T-helper 1 cell treated with Interleukin-12 subunit alpha and Interleukin-12 subunit beta and Interleukin-4 antibody, amounts not matched to agents 30 μg/mL and 1 μg/mL, for 36 hours (primary cell): ENCODE measurements at regions not wholly inside any gene's neighbourhood (a gene's known extent, or its start where the extent isn't known, plus 50 kb on each side); places are given as distances from the start of the nearest gene placed in this dataset.

Source experiments
- H3K27ac Mint-ChIP-seq: one replicate; pipeline ENCODE4 v1.8.0; 2021; ENCODE audit warnings: mild to moderate bottlenecking, mixed read lengths
- H3K27me3 Mint-ChIP-seq: one replicate; pipeline ENCODE4 v1.8.0; 2021; ENCODE audit warnings: low read depth, mixed read lengths
- H3K36me3 Mint-ChIP-seq: one replicate; pipeline ENCODE4 v1.8.0; 2021; ENCODE audit warnings: low read depth, mixed read lengths
- H3K4me1 Mint-ChIP-seq: one replicate; pipeline ENCODE4 v1.8.0; 2021; ENCODE audit warnings: low read depth, mixed read lengths
- H3K4me3 Mint-ChIP-seq: one replicate; pipeline ENCODE4 v1.8.0; 2021; ENCODE audit warnings: mild to moderate bottlenecking, moderate library complexity, mixed read lengths
- H3K9me3 Mint-ChIP-seq: one replicate; pipeline ENCODE4 v1.8.0; 2021; ENCODE audit warnings: mixed read lengths

DNA sequence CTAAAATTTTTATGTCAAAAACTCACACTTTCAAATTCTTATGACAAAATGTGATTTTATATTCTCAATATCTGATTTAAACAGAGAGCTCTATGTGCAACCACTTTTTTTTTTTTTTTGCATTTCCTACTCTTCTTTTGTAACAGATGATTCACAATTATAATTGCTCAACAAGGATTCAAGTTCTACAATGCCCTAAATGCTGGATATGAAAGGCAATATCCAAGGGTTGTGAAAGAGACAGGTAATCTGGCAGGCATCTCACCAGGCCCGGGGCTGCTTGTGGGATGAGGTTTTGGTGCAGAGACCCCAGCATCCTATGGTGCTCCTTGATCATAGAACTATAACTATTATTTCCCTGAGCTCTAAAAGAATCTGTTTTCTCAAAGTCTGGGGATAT, 363.6 kb upstream of the NBEA start:
- Mint-ChIP-seq H3K36me3 (no peaks in the 10 kb centered on the region), H3K4me1 (no peaks in the 10 kb centered on the region), H3K4me3 (no peak overlapping the region), H3K9me3 (peaks cover 6% of the 10 kb centered on the region), H3K27me3 (no peaks in the 10 kb centered on the region), H3K27ac (no peak overlapping the region)

DNA sequence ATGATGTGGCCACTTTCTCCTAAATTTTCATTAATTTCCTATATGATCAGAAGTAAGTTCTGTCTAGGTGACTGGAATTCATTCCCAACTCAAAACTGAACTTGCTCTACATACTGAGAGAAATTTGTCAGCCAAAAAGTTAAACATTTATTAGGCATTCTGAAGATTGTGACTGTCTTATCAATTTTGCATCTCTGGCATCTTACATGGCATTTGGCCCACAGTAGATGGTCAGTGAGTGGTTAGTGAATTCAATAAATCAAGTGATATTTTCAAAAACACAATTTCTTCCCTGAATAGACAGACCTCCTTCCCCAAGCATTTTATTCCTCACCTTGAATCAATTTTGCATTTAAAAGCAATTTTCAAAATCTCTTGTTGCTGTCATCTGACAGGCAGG, 363.2 kb upstream of the NBEA start:
- H3K36me3 Mint-ChIP-seq = no peaks in the 10 kb centered on the region
- H3K27ac Mint-ChIP-seq = no peak overlapping the region
- H3K4me3 Mint-ChIP-seq = no peak overlapping the region
- H3K9me3 Mint-ChIP-seq = peaks cover 6% of the 10 kb centered on the region
- H3K4me1 Mint-ChIP-seq = no peaks in the 10 kb centered on the region
- H3K27me3 Mint-ChIP-seq = no peaks in the 10 kb centered on the region

DNA sequence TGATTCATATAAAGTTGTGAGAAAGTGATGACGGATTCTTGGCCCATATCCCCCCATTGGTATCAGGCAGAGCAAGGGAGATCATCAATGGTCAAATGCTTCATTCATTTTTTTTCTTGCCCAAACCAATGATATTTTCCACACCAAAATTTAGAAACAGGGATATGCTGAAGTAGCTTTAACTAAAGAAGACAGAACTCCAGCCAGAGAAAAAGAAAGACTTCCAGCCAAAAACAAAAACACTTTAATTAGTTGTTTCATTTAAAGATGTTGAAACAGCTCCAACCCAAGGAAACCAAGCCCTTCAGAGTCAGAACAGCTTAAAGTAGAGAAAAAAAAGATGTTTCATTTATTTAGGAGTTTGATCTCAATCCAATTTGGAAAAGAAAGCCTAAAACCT, 358.9 kb upstream of the NBEA start:
- no peaks in the 10 kb centered on the region for H3K27me3 Mint-ChIP-seq
- no peak overlapping the region for H3K27ac Mint-ChIP-seq
- no peaks in the 10 kb centered on the region for H3K4me1 Mint-ChIP-seq
- H3K9me3 Mint-ChIP-seq = no peaks in the 10 kb centered on the region
- H3K36me3 Mint-ChIP-seq = no peaks in the 10 kb centered on the region
- no peak overlapping the region for H3K4me3 Mint-ChIP-seq

DNA sequence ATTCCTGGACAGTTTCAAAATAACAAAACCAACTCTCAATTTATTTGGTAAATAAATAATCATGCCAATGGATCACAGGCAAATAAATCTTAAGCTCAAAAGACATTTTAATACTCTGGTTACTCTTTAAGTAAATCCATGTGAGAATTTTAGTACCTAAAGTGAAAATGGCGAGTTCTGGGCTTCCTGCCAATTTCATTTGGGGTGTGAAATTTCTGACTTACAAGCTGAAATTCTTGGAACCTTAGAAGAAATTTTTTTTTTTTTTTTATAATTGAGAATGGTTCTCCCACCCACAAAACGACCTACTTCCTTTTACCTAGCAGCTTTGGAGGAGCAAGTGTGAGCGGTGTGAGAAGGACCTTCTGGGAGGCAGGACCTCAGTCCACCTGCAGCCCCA, 354.5 kb upstream of the NBEA start:
- no peaks in the 10 kb centered on the region for H3K4me1 Mint-ChIP-seq
- no peak overlapping the region for H3K4me3 Mint-ChIP-seq
- H3K9me3 Mint-ChIP-seq = no peaks in the 10 kb centered on the region
- H3K27ac Mint-ChIP-seq = no peak overlapping the region
- H3K27me3 Mint-ChIP-seq = no peaks in the 10 kb centered on the region
- no peaks in the 10 kb centered on the region for H3K36me3 Mint-ChIP-seq

DNA sequence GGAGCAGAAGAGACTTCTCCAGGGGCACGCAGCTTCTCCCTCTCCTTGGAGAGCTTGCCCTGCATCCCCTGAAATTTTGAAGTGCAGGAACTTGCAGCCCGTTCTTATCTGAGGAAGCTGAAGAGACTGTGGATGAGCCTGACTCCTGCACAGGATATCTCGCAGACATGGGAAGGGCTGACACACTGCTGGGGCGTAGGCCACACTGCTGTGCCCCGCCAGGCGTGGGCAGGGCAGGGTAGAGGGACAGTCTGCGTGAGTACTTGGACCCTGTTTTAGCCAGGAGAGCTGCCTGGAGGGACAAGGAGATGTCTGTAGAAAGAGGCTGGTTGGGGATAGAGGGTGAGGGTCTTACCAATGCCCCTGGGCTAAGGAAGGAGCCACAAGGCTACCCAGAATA, 353.7 kb upstream of the NBEA start:
- Mint-ChIP-seq H3K4me3 (no peak overlapping the region), H3K4me1 (no peaks in the 10 kb centered on the region), H3K27ac (no peak overlapping the region), H3K27me3 (no peaks in the 10 kb centered on the region), H3K9me3 (no peaks in the 10 kb centered on the region), H3K36me3 (no peaks in the 10 kb centered on the region)

DNA sequence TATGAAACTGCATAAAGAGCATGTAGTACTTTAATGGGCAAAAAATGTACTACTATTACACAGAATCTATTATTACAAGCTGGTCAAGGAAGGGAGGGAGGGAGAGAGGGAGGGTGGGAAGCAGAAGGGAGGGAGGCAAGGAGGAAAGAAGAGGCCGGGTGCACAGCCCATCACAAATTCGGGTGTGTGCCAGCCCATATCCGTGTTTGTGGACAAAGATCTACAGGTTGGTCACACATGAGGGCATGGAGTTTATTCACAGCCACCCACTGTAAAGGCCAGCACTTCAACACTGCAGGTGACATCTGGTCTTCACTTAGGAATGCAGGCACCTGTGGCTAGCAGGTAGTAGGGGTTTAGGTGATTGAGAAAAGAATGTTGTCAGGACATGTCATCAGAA, 352.5 kb upstream of the NBEA start:
- no peaks in the 10 kb centered on the region for H3K36me3 Mint-ChIP-seq
- H3K27me3 Mint-ChIP-seq = no peaks in the 10 kb centered on the region
- no peak overlapping the region for H3K27ac Mint-ChIP-seq
- no peak overlapping the region for H3K4me3 Mint-ChIP-seq
- no peaks in the 10 kb centered on the region for H3K9me3 Mint-ChIP-seq
- no peaks in the 10 kb centered on the region for H3K4me1 Mint-ChIP-seq

DNA sequence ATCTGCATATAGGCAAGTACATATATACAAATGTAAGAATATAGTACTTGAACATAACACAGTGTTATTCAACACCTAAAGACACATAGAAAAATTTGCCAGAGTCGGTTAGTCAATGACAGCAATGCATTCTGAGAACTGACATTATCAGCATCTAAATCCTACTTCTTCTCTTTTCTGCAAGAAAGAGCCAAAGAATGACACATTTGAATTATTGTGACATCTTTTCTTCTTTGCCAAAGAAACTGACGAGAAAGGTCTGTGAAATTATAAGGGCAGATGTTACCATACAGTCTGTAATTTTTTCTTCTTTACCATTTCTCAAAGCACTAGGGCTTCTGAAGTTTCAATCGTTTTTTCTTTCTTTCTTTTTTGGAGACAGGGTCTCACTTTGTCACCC, 350.9 kb upstream of the NBEA start:
- no peak overlapping the region for H3K27ac Mint-ChIP-seq
- H3K4me3 Mint-ChIP-seq = no peak overlapping the region
- no peaks in the 10 kb centered on the region for H3K4me1 Mint-ChIP-seq
- H3K9me3 Mint-ChIP-seq = peaks cover 5% of the 10 kb centered on the region
- no peaks in the 10 kb centered on the region for H3K27me3 Mint-ChIP-seq
- H3K36me3 Mint-ChIP-seq = no peaks in the 10 kb centered on the region

DNA sequence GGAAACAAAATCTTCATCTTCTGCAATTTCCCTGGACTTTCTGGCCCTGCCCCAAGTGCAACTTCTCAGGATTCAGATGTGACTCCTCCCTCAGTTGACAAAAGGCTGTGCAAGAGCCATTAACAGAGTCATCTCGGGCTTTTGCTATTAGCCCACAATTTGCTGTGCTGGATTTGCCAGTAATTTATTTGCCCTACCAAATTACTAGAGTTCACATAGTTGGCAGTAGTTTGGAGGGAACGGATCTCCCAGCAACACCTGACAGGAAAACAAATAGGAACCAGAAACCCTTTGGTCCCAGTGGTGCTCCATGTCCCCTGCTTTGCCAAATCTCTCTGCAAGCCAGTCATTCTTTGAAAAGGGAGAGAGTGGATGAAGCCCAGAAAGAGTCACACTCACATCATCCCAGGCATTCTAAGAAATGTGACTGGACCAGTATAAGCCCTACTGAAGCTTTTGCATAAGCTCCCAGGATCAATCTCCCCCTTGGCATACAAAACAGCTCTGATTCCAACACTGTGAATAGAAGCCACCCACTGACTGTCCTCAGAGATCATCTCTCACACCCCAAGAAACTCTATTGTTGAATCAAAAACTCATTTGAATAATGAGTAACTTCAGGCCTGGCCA, 350.1 kb upstream of the NBEA start:
- Mint-ChIP-seq H3K27me3 (no peaks in the 10 kb centered on the region), H3K4me3 (no peak overlapping the region), H3K36me3 (no peaks in the 10 kb centered on the region), H3K4me1 (no peaks in the 10 kb centered on the region), H3K27ac (no peak overlapping the region), H3K9me3 (peaks cover 5% of the 10 kb centered on the region)

DNA sequence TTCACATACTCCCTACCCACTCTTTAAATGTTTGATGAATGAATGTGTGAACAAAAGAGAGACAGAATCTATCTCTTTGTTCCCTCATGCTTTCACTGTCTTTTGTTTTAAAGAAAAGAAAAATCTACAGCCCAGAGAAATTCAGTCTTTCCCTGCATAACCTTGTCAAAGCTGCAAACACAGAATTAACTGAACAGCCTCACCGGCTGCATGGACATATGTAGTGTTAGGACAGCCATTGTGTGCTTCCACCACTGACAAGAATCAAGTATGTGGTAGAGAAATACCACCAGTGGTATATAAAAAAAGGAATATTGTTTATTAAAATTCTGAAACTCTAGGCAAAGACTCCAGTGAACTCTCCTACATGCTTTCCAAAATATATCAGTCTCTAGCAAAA, 348.4 kb upstream of the NBEA start:
- no peaks in the 10 kb centered on the region for H3K36me3 Mint-ChIP-seq
- H3K9me3 Mint-ChIP-seq = peaks cover 5% of the 10 kb centered on the region
- H3K27ac Mint-ChIP-seq = no peak overlapping the region
- no peak overlapping the region for H3K4me3 Mint-ChIP-seq
- H3K4me1 Mint-ChIP-seq = no peaks in the 10 kb centered on the region
- no peaks in the 10 kb centered on the region for H3K27me3 Mint-ChIP-seq

DNA sequence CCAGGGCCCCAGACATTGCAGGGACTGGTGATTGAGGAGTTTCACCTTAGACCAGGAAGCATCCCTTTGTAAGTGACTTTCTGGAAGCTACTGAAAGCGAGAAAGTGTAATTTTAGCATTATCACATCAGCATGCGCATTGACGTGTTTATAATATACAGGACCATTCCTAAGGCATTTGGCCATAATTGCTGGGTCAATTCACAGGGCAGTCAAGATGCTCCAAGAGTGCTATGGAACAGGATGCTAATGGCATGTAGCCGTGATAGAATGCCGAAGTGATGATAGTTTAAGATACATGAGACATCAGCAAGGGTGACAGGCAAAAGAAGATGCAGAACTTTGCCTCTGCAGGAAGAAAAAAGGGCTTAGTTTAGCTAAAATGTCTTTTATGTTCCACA, 347.6 kb upstream of the NBEA start:
- no peaks in the 10 kb centered on the region for H3K36me3 Mint-ChIP-seq
- no peaks in the 10 kb centered on the region for H3K4me1 Mint-ChIP-seq
- no peaks in the 10 kb centered on the region for H3K27me3 Mint-ChIP-seq
- H3K4me3 Mint-ChIP-seq = no peak overlapping the region
- no peak overlapping the region for H3K27ac Mint-ChIP-seq
- H3K9me3 Mint-ChIP-seq = peaks cover 5% of the 10 kb centered on the region

DNA sequence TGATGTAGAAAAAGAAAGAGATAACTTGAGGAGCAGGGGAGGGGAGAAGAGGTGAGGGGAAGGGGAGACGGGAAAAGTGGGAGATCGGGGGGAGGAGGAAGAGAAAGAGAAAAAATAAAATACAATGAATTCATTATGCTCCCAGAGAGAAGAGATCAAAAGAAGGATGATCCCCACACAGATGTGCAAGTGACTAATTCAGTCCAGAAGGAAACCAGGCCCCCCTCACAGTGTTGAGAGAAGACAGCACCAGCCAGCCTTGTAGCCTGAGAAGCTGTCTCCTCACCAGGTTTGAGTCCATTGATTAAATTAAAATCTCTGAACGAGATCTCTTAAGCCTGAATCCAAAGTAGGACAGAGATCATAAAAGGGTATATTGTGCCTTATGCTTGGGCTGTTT, 333.7 kb upstream of the NBEA start:
- H3K36me3 Mint-ChIP-seq = no peaks in the 10 kb centered on the region
- no peaks in the 10 kb centered on the region for H3K27me3 Mint-ChIP-seq
- H3K27ac Mint-ChIP-seq = no peak overlapping the region
- H3K4me1 Mint-ChIP-seq = no peaks in the 10 kb centered on the region
- peaks cover 13% of the 10 kb centered on the region for H3K9me3 Mint-ChIP-seq
- no peak overlapping the region for H3K4me3 Mint-ChIP-seq

DNA sequence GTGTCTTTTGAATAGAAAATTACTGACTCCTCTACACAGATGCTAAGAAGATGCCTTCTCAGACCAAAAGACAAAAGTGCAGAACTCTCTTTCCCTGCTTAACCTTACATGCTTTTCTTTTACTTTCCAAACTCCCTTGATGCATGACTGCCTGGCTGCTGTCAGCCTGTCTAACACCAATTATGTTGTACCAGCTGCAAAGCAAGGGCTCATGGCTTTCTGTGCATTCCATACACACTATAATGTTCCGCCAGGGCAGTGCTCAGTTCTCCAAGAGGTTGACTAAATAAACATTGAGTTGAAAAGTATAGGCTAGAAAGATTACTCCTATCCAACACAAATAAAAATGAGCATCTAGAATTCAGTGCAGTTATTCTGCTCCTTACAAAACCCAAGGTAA, 330.4 kb upstream of the NBEA start:
- Mint-ChIP-seq H3K36me3 (no peaks in the 10 kb centered on the region), H3K4me3 (no peak overlapping the region), H3K9me3 (peaks cover 13% of the 10 kb centered on the region), H3K27me3 (no peaks in the 10 kb centered on the region), H3K27ac (no peak overlapping the region), H3K4me1 (no peaks in the 10 kb centered on the region)

DNA sequence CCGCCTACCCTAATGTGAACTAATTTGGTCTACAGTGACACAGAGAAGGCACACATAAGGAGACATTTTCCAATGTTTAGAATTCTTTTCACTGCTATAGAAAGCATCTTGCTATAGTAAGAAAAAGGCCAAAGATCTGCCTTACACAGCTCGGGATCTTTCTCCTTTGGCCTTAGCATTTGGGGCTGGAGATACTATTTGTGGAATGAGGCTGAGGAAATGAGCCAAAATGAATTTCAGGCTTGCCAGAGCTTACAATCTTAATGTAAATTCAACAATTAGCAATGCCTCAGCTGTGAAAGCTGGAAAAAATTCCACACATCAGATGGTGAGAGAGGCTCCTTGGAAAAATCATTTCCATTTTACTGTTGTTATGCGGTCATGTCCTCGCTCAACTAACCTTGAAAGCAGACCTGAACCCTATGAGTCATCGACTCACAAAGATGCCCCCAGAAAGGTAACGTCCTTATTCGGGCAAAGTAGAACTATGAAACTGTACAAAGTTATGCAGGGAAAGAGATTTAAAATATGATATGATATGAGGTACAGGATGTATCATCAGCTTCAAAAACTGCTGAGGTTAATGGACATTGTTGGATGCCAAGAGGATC, 324.5 kb upstream of the NBEA start:
- no peak overlapping the region for H3K4me3 Mint-ChIP-seq
- H3K9me3 Mint-ChIP-seq = peaks cover 13% of the 10 kb centered on the region
- no peak overlapping the region for H3K27ac Mint-ChIP-seq
- H3K36me3 Mint-ChIP-seq = no peaks in the 10 kb centered on the region
- H3K27me3 Mint-ChIP-seq = no peaks in the 10 kb centered on the region
- H3K4me1 Mint-ChIP-seq = no peaks in the 10 kb centered on the region

DNA sequence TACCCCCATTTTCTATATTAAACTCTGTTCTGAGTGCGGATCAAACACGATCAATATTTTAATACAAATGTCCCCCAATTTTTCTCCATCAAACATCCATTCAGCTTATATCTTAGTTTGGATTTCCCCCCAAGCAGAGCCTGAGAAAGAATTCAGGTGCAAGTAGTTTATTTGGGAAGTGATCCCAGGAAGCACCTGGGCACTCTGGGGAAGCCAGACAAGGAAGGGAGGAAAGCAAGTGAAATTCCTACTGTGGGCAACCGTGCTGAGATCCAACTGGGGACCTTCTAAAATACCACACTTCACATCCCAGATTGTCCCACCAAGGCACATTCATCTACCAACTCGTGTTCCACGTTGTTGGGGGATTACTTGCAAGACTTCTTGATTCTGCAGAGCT, 323.4 kb upstream of the NBEA start:
- no peaks in the 10 kb centered on the region for H3K4me1 Mint-ChIP-seq
- no peaks in the 10 kb centered on the region for H3K36me3 Mint-ChIP-seq
- H3K27me3 Mint-ChIP-seq = no peaks in the 10 kb centered on the region
- H3K9me3 Mint-ChIP-seq = peaks cover 11% of the 10 kb centered on the region
- no peak overlapping the region for H3K4me3 Mint-ChIP-seq
- no peak overlapping the region for H3K27ac Mint-ChIP-seq

DNA sequence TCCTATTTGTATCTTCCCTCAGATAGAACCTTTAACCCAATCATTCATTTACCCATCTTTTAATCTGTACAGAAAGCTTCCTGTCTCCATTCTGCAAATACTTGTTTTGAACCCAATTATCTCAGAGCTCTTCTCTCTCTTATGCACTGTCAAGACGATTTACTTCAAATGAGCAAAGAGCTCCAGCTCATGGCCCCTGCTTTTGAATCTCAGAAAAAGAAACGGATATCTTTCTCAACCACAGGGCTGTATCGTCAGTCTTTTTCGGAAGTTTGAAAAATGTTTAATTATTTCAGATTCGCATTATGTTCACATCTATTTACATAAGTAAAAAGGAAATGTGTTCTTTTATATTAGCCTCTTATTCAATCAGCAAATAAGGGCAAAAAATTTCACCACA, 322.7 kb upstream of the NBEA start:
- no peaks in the 10 kb centered on the region for H3K4me1 Mint-ChIP-seq
- no peaks in the 10 kb centered on the region for H3K27me3 Mint-ChIP-seq
- H3K36me3 Mint-ChIP-seq = no peaks in the 10 kb centered on the region
- no peak overlapping the region for H3K4me3 Mint-ChIP-seq
- H3K9me3 Mint-ChIP-seq = peaks cover 7% of the 10 kb centered on the region
- H3K27ac Mint-ChIP-seq = no peak overlapping the region
